Fibroblast of pulmonary artery (primary cell): ENCODE measurements at regions not wholly inside any gene's neighbourhood (a gene's known extent, or its start where the extent isn't known, plus 50 kb on each side); places are given as distances from the start of the nearest gene placed in this dataset.

Experiments
- DNase-seq: peaks from one replicate; pipeline ENCODE4 v3.0.0-alpha.2; 2010; ENCODE audit warnings: low read depth
- H3K4me3 ChIP-seq: replicated peaks from 2 replicates; pipeline ENCODE4 v1.5.1; 2011; ENCODE audit warnings: low read depth, mild to moderate bottlenecking, control low read depth, low read length, moderate library complexity
- TF ChIP-seq, protein P1 (sequence below): IDR thresholded peaks from 2 replicates; pipeline ENCODE4 v1.5.1; 2011; ENCODE audit warnings: mild to moderate bottlenecking, control low read depth, low read length, inconsistent platforms; ENCODE audit errors: missing control alignments

DNA sequence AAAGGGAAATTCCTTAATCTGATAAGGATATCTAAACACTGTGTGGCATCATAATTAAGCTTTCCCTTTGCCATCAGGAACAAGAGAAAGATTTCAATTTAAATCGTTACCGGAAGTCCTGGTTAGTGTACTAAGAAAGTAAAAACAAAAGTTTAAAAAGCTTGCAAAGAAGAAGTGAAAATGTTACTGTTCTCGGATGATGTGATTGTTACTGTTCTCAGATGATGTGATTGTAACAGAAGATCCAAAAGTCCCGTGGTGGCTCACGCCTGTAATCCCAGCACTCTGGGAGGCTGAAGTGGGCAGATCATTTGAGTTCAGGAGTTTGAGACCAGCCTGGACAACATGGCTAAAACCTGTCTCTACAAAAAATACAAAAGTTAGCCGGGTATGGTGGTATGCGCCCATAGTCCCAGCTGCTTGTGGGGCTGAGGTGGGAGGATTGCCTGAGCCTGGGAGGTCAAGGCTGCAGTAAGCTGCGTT is 62.5 kb downstream of the RGS12 start:
- DNase-seq: no peak
- TF ChIP-seq, protein P1, sequence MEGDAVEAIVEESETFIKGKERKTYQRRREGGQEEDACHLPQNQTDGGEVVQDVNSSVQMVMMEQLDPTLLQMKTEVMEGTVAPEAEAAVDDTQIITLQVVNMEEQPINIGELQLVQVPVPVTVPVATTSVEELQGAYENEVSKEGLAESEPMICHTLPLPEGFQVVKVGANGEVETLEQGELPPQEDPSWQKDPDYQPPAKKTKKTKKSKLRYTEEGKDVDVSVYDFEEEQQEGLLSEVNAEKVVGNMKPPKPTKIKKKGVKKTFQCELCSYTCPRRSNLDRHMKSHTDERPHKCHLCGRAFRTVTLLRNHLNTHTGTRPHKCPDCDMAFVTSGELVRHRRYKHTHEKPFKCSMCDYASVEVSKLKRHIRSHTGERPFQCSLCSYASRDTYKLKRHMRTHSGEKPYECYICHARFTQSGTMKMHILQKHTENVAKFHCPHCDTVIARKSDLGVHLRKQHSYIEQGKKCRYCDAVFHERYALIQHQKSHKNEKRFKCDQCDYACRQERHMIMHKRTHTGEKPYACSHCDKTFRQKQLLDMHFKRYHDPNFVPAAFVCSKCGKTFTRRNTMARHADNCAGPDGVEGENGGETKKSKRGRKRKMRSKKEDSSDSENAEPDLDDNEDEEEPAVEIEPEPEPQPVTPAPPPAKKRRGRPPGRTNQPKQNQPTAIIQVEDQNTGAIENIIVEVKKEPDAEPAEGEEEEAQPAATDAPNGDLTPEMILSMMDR: no peak
- H3K4me3 ChIP-seq: no peak overlapping the region

DNA sequence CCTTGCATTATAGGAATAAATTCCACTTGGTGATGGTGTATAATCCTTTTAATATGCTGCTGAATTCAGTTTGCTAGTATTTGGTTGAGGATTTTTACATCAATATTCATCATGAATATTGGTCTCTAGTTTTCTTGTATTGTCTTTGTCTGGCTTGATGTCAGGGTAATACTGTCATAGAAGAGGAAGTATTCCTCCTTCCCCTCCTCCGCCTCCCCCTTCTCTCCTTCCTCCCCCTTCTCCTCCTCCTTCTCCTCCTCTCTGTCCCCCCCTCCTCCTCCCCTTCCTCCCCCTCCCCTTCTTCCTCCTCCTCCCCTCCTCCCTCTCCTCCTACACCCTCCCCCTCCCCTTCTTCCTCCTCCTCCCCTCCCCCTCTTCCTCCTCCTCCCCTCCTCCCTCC is 65.8 kb downstream of the RGS12 start:
- no peak for DNase-seq
- no peak overlapping the region for H3K4me3 ChIP-seq
- TF ChIP-seq, protein P1: no peak

DNA sequence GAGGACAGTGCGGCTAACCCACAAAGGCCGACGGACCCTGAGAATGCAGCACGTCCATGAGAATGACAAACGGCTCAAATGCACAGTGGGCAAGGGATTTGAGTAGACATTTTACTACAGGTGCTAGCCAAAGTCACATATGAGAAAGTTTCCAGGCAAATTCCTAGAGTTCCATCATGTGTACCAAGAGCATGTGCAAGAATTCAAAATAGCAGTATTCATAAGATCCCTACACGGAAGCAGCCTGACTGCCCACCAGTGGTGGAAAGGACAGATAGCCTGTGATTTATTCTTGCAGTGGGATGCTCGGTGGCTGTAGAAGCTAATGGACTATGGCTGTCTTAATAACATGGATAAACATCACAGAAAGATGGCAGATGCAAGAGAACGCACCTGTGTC is 68.0 kb downstream of the RGS12 start:
- DNase-seq: no peak
- TF ChIP-seq, protein P1: no peak

DNA sequence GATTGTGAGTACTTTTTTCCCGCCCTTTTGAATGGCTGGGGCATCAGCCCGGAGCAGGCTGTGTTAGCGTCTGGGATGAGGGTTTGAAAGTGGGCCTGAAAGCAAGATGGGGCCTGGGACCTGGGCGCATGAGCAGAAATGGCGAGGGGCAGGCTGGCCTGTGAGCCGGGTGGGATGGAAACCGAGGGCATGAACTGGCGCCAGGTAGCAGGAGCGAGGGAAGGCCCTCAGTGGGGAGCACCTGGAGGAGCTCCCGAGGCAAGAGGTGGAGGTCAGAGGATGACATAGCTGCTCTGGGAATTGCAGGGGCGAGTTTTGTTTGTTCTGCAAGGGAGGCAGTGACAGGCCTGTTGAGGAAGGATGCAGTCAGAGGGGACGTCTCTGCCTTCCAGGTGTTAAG is 68.6 kb downstream of the RGS12 start:
- DNase-seq: no peak
- H3K4me3 ChIP-seq: no peak overlapping the region
- TF ChIP-seq, protein P1: no peak

More for the DNA sequence above, 68.0 kb downstream of the RGS12 start:
- no peak overlapping the region for H3K4me3 ChIP-seq

DNA sequence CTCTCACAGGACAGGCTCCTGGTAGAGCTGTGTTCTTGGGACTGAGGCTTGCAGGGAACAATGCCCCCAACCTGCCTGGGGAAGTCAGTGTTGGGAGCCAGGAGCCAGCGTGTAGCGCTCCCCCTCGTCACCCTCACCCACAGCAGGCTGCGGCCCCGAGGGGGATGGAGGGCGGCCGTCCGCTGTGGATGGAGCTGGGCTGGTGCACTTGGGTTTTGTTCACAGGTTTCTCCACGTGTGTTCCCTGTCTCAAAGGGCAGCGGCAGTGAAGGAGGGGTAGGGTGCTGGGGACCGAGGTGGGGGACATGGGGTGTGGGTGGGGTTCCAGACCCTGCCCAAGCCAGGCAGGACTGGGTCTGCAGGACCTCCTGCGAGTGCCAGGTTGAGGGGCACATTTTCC is 69.1 kb downstream of the RGS12 start:
- TF ChIP-seq, protein P1: no peak
- H3K4me3 ChIP-seq: no peak overlapping the region
- no peak for DNase-seq

DNA sequence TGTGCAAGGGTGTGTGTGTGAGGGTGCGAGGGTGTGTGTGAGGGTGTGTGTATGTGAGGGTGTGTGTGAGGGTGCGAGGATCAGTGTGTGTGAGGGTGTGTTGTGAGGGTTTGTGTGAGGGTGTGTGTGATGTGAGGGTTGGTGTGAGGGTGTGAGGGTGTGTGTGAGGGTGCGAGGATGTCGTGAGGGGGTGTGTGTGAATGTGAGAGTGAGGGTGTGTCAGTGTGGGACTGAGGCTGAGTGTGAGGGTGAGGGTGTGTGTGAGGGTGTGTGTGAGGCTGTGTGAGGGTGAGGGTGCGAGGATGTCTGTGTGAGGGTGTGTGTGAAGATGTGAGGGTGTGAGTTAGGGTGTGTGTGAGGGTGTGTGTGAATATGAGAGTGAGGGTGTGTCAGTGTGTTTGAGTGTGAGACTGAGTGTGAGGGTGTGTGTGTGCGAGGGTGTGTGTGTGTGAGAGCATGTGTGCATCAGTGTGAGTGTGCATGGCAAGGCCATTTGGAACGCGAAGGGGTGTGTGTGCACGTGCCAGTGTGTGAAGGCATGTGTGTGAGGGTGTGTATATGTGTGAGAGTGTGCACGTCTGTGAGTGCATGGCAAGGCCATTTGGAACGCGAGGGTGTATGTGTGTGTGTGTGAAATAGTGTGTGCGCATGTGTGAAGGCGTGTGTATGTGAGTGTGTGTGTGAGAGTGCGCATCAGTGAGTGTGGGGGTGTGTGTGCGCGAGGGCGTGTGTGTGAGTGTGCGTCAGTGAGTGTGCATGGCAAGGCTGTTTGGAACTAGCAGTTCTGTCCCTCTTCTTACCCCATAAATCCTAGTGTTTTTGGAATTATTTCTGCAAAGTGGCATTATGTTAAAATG is 69.8 kb downstream of the RGS12 start:
- TF ChIP-seq, protein P1: no peak
- no peak for DNase-seq
- H3K4me3 ChIP-seq: no peak overlapping the region
